HUES6 (cell line): ENCODE measurements at regions not wholly inside any gene's neighbourhood (a gene's known extent, or its start where the extent isn't known, plus 50 kb on each side); places are given as distances from the start of the nearest gene placed in this dataset.

ENCODE experiments used
- H3K27ac ChIP-seq: 2 replicates; pipeline ENCODE4 v1.7.0; 2013; ENCODE audit warnings: low read depth, mild to moderate bottlenecking, low read length, inconsistent platforms
- H3K27me3 ChIP-seq: 2 replicates; pipeline ENCODE4 v1.6.1; 2013; ENCODE audit warnings: low read length; ENCODE audit not compliant: control insufficient read depth, insufficient read depth
- H3K36me3 ChIP-seq: 2 replicates; pipeline ENCODE4 v1.6.1; 2013; ENCODE audit warnings: low read length; ENCODE audit not compliant: control insufficient read depth, insufficient read depth
- H3K4me1 ChIP-seq: 2 replicates; pipeline ENCODE4 v1.6.1; 2013; ENCODE audit warnings: low read length; ENCODE audit not compliant: control insufficient read depth, insufficient read depth
- H3K4me3 ChIP-seq: 2 replicates; pipeline ENCODE4 v1.5.1; 2013; ENCODE audit warnings: low read depth, low read length
- H3K9ac ChIP-seq: one replicate; pipeline ENCODE4 v1.6.1; 2013; ENCODE audit warnings: mild to moderate bottlenecking, low read length
- H3K9me3 ChIP-seq: 2 replicates; pipeline ENCODE4 v1.6.1; 2013; ENCODE audit warnings: low read depth, low read length; ENCODE audit not compliant: control insufficient read depth, insufficient read depth

GRCh38 chr2:11027195-11027594 lies 115.5 kb downstream of the KCNF1 start:
- H3K9me3 ChIP-seq = no peaks in the 10 kb centered on the region
- no peaks in the 10 kb centered on the region for H3K27me3 ChIP-seq
- no peak overlapping the region for H3K9ac ChIP-seq
- peaks cover 4% of the 10 kb centered on the region; the same call in 1 of the 2 replicates for H3K4me1 ChIP-seq
- H3K4me3 ChIP-seq = no peak overlapping the region
- no peak overlapping the region for H3K27ac ChIP-seq
- no peaks in the 10 kb centered on the region for H3K36me3 ChIP-seq

- H3K4me3 ChIP-seq = no peak overlapping the region
- H3K27me3 ChIP-seq = no peaks in the 10 kb centered on the region
- no peaks in the 10 kb centered on the region for H3K36me3 ChIP-seq
- no peak overlapping the region for H3K9ac ChIP-seq
- H3K27ac ChIP-seq = no peak overlapping the region
- peaks cover 6% of the 10 kb centered on the region for H3K9me3 ChIP-seq
- H3K4me1 ChIP-seq = peaks cover 4% of the 10 kb centered on the region; the same call in 1 of the 2 replicates
Measured at GRCh38 chr2:11028407-11028916, 116.7 kb downstream of the KCNF1 start.

GRCh38 chr2:11029136-11029535 lies 117.4 kb downstream of the KCNF1 start:
- Histone ChIP-seq H3K9me3 (peaks cover 11% of the 10 kb centered on the region), H3K4me3 (no peak overlapping the region), H3K36me3 (no peaks in the 10 kb centered on the region), H3K27me3 (no peaks in the 10 kb centered on the region), H3K9ac (no peak overlapping the region), H3K4me1 (peaks cover 4% of the 10 kb centered on the region; the same call in 1 of the 2 replicates), H3K27ac (no peak overlapping the region)

- Histone ChIP-seq H3K4me3 (no peak overlapping the region), H3K9me3 (peaks cover 11% of the 10 kb centered on the region), H3K9ac (no peak overlapping the region), H3K27ac (no peak overlapping the region), H3K36me3 (no peaks in the 10 kb centered on the region), H3K4me1 (peaks cover 4% of the 10 kb centered on the region; the same call in 1 of the 2 replicates), H3K27me3 (no peaks in the 10 kb centered on the region)
Measured at GRCh38 chr2:11030036-11030435, 118.3 kb downstream of the KCNF1 start.

- H3K4me3 ChIP-seq = no peak overlapping the region
- peaks cover 4% of the 10 kb centered on the region; the same call in 1 of the 2 replicates for H3K4me1 ChIP-seq
- no peak overlapping the region for H3K9ac ChIP-seq
- H3K9me3 ChIP-seq = peaks cover 14% of the 10 kb centered on the region
- H3K36me3 ChIP-seq = no peaks in the 10 kb centered on the region
- H3K27me3 ChIP-seq = no peaks in the 10 kb centered on the region
- H3K27ac ChIP-seq = no peak overlapping the region
Measured at GRCh38 chr2:11030909-11031308, 119.2 kb downstream of the KCNF1 start.

DNA sequence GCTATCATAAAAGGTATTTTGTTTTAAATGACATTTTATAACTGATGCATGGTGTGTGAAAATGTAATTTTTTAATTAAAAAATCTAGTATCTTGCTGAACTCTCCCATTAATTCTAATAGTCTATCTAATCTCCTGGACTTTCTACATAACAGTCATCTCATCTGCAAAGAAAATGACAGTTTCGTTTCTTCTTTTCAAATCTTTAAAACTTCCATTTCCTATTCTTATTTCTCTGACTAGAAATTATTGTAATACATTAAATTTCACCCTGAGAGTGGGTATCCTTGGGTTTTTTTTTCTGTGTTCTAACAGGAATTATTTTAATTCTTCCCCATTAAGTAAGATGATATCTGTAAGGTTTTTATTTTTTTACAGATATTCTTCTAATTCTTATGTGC lies 120.1 kb downstream of the KCNF1 start:
- no peak overlapping the region for H3K27ac ChIP-seq
- H3K36me3 ChIP-seq = no peaks in the 10 kb centered on the region
- 0 out of 2 replicates have a peak, but pooled peaks cover 4% of the 10 kb centered on the region for H3K4me1 ChIP-seq
- H3K27me3 ChIP-seq = no peaks in the 10 kb centered on the region
- H3K9me3 ChIP-seq = peaks cover 16% of the 10 kb centered on the region
- H3K4me3 ChIP-seq = no peak overlapping the region
- no peak overlapping the region for H3K9ac ChIP-seq

GRCh38 chr2:11032396-11032795 lies 120.7 kb downstream of the KCNF1 start:
- 0 out of 2 replicates have a peak, but pooled peaks cover 4% of the 10 kb centered on the region for H3K4me1 ChIP-seq
- H3K27me3 ChIP-seq = no peaks in the 10 kb centered on the region
- no peak overlapping the region for H3K9ac ChIP-seq
- H3K9me3 ChIP-seq = peaks cover 16% of the 10 kb centered on the region
- no peaks in the 10 kb centered on the region for H3K36me3 ChIP-seq
- no peak overlapping the region for H3K27ac ChIP-seq
- no peak overlapping the region for H3K4me3 ChIP-seq

DNA sequence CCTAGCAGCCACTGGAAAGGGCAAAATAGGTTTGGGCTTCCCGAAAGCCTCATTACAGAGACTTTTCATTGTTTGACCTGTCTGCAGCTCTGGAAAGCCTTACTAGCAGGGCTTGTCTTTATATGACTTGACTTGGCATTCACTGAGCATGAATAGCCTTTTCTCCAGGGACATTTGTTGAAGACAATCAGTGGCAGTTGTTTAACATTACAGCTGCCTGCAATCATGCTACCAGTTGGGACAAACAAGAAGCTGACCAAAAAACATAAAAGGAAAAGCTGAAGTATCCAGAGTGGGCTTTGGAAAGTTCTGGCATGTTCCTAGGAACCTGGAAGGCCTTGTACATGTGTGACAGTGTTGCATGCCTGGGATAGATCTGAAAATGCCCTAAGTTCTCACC lies 121.4 kb downstream of the KCNF1 start:
- H3K4me1 ChIP-seq = 0 out of 2 replicates have a peak, but pooled peaks cover 4% of the 10 kb centered on the region
- no peaks in the 10 kb centered on the region for H3K36me3 ChIP-seq
- no peak overlapping the region for H3K4me3 ChIP-seq
- no peak overlapping the region for H3K27ac ChIP-seq
- H3K9me3 ChIP-seq = peaks cover 21% of the 10 kb centered on the region
- no peaks in the 10 kb centered on the region for H3K27me3 ChIP-seq
- H3K9ac ChIP-seq = no peak overlapping the region

GRCh38 chr2:11038641-11039040 lies 116.6 kb upstream of the SLC66A3 start:
- Histone ChIP-seq H3K27me3 (no peaks in the 10 kb centered on the region), H3K4me3 (no peak overlapping the region), H3K9ac (no peak overlapping the region), H3K4me1 (peaks cover 7% of the 10 kb centered on the region), H3K36me3 (no peaks in the 10 kb centered on the region), H3K9me3 (peaks cover 29% of the 10 kb centered on the region), H3K27ac (no peak overlapping the region)

- Histone ChIP-seq H3K4me1 (peaks cover 7% of the 10 kb centered on the region), H3K9me3 (peaks cover 22% of the 10 kb centered on the region), H3K9ac (no peak overlapping the region), H3K4me3 (no peak overlapping the region), H3K36me3 (no peaks in the 10 kb centered on the region), H3K27me3 (no peaks in the 10 kb centered on the region), H3K27ac (no peak overlapping the region)
Measured at GRCh38 chr2:11040992-11041391, 114.3 kb upstream of the SLC66A3 start.

DNA sequence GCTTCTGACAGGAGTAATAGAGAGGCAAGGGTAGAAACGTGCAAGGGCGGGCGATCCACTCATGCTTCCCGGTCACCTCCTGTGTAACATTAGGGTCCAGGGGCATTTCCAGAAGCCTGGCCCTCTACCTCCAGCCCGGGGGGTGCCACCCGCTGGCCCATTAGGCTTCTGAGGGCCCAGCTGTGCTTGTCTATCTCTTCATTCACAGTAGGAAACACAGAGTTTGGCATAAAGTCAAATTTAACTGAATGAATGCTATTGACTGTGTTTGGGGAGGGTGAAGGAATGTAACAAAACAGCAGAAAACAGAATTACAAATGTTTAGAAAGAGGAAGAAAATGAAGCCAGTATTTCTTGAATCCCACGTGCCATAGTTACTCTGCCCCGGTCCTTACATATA lies 112.4 kb upstream of the SLC66A3 start:
- no peaks in the 10 kb centered on the region for H3K27me3 ChIP-seq
- H3K4me1 ChIP-seq = peaks cover 7% of the 10 kb centered on the region
- H3K36me3 ChIP-seq = no peaks in the 10 kb centered on the region

More for the DNA sequence above, 112.4 kb upstream of the SLC66A3 start:
- H3K4me3 ChIP-seq = no peak overlapping the region
- H3K9ac ChIP-seq = no peak overlapping the region
- H3K27ac ChIP-seq = no peak overlapping the region
- H3K9me3 ChIP-seq = peaks cover 19% of the 10 kb centered on the region
